Fibroblast of mammary gland (primary cell): ENCODE measurements at regions not wholly inside any gene's neighbourhood (a gene's known extent, or its start where the extent isn't known, plus 50 kb on each side); places are given as distances from the start of the nearest gene placed in this dataset.

Experiments used
- DNase-seq: peaks from one replicate; pipeline ENCODE4 v3.0.0-alpha.2; 2010; ENCODE audit warnings: low read depth
- H3K4me3 ChIP-seq: 2 replicates; pipeline ENCODE4 v1.5.1; 2011; ENCODE audit warnings: low read depth, mild to moderate bottlenecking, low read length, moderate library complexity; ENCODE audit not compliant: control insufficient read depth
- CTCF ChIP-seq: conservative IDR thresholded peaks from 2 replicates; pipeline ENCODE4 v1.5.1; 2011; ENCODE audit warnings: low read depth, low read length, inconsistent platforms; ENCODE audit not compliant: control insufficient read depth, insufficient read depth

DNA sequence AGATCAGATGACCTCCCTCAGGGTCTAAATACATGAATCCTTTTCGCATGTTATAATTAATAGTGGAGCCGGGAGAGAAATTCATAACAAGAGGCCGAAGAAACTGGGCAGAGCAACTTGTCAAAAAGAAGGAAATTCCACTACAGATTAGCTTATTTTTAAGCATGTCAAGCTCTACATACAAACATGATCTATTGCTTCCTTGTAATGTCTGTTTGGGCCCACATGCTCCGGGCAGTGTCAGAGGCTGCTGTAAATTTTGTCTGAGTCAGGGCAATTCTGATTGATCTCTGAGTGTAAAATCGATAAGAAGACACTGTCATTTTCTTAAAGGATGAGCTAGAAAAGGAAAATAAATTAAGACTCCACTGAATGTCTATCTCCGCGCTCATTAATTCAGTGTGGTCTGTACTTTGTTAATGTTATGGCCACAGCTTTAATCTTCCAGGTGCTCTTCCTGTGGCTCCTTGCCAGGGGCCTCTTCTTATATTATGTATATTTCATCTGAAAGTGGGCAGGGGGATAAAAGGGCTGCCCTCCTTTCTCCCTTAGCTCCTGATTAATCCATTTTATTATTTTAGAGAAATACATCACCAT lies 194.1 kb upstream of the SP8 start:
- no peak for TF ChIP-seq CTCF
- DNase-seq = no peak
- H3K4me3 ChIP-seq = no peak overlapping the region

DNA sequence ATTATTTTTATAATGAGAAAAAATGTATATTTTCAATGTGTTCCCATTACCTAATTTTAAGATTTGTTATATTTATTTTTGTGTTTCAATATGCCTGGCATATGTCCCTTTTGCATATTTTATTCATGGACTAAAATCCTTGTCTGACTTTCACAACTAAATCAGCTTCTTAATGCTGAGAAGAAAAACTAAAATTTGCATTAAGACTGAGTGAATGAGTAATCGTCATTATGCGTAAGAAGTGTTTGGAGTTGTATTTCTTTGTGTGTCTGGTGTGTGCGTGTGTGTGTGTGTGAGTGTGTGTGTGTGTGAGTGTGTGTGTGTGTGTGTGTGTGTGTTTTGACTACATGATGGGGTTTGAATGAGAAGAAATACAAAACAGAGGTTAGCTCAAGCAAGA lies 201.7 kb upstream of the SP8 start:
- H3K4me3 ChIP-seq = no peak overlapping the region
- DNase-seq = no peak

GRCh38 chr7:20991544-20991943 lies 204.9 kb upstream of the SP8 start:
- no peak for DNase-seq
- TF ChIP-seq CTCF = no peak
- no peak overlapping the region for H3K4me3 ChIP-seq

More for the DNA sequence above, 201.7 kb upstream of the SP8 start:
- TF ChIP-seq CTCF = no peak

- H3K4me3 ChIP-seq = no peak overlapping the region
- TF ChIP-seq CTCF = no peak
- DNase-seq = no peak
Measured at GRCh38 chr7:20993693-20994092, 207.0 kb upstream of the SP8 start.

- H3K4me3 ChIP-seq = no peak overlapping the region
- TF ChIP-seq CTCF = no peak
- no peak for DNase-seq
Measured at GRCh38 chr7:20998309-20998708, 211.6 kb upstream of the SP8 start.

- no peak overlapping the region for H3K4me3 ChIP-seq
- TF ChIP-seq CTCF = no peak
- DNase-seq = no peak
Measured at GRCh38 chr7:21011153-21011552, 224.5 kb upstream of the SP8 start.
